Stimulated activated CD4-positive, alpha-beta T cell treated with anti-CD3 and anti-CD28 coated beads, Interleukin-15, amount 100 ng/mL, for 48 hours (primary cell): ENCODE measurements at regions not wholly inside any gene's neighbourhood (a gene's known extent, or its start where the extent isn't known, plus 50 kb on each side); places are given as distances from the start of the nearest gene placed in this dataset.
"Not testable (repeated sequence)": the region's sequence is repeated elsewhere in the genome, so short reads cannot be mapped to it uniquely, and the experiment has no call there.

Experiments
- DNase-seq, 2 donors: peaks; one replicate each; pipeline ENCODE4 v3.0.0-alpha.2; 2020; ENCODE audit warnings: low read depth in 2 of 2

DNA sequence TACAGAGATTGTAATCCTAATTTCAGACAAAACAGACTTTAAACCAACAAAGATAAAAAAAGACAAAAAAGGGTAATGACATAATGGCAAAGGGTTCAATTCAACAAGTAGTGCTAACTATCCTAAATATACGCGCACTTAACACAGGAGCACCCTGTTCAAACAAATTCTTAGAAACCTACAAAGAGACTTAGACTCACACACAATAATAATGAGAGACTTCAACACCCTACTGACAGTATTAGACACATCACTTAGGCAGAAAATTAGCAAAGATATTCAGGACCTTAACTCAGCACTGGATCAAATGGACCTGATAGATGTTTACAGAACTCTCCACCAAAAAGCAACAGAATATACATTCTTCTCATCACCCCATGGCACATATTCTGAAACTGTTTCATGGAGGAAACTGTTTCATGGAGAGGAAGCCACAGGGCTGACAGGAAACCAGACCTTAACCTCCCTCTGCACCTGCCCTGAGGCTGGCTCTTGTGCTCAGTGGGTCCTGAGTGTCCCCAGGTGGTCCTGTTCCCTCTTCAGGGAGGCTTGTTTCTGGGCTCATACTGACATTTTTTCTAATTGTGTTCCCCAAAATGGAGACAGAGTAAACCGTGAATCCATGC lies 54.7 kb downstream of the OR4M2 start:
- not testable (repeated sequence) for DNase-seq

DNA sequence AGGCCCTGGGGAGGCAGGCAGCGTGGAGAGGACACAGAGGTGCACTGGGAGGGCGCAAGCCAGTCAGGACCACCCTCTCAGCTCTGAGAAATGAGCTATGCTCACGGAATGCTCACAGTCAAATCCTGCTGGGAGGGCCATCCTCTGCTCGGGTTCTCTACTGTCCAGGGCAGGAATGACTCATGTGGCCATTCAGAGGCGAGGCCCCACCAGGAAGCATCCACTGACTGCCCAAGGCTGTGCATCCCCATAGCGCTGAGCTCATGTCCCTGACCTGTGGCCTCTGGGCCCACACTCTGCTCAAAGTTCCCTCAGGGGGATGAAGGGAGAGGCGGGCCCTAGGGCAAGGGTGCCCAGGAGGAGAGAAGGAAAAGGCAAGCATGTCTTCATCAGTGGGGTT lies 57.2 kb downstream of the OR4M2 start:
- DNase-seq, result not testable (repeated sequence)

DNA sequence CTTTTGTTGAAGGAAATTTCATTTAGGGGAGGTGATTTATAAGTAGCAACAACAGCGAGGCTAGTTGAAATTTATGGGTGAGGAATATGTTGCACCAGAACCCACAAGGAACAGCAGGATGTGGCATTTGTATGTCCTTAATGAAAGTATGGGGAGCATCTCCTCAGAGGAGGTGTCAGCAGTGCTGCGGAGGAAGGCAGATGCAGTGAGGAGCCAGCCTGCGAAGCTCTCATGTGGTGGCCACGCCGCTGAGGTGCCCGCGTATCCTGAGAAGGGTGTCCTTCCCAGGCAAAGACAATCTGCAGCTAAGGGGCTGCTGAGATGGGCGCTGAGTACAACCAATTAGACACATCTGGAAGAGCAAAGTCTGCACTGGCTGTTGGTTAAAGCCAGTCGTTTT lies 60.8 kb downstream of the OR4M2 start:
- DNase-seq, result not testable (repeated sequence)

DNA sequence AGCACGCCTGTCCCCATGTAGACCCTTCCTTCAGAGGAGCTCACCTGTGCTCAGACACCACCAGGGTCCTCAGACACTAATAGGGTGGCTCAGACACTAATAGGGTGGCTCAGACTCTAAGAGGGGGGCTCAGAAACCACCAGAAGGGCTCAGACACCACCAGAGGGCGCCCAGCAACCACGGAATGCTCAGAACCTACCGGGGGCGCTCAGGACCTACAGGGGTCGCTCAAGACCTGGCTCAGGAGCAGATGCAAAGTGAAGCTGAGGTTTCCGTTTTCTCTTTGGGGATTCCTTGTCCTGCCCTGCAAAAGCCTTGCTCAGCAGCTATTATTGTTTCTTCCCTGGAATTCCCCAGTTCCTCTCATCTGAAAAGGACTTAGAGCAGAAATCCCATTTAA lies 67.8 kb downstream of the OR4M2 start:
- not testable (repeated sequence) for DNase-seq

DNA sequence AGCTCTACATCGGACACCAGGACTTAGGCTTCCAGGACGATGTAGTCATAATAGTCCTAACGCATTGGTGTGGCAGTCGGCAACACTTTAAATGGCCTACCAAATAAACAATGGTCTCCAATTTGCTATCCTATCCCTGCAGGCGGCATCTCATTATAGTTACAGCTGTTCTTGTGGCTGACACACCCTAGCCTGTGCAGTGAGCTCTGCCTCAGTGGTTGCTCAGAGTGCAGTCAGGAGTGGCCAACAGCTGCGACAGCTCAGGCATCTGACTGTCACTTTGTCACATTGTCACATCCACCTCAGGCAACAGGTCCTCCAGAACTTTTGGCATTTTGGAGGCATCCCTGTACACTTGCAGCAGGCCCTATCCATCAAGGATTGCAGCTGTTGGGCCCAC lies 77.9 kb downstream of the OR4M2 start:
- not testable (repeated sequence) for DNase-seq

DNA sequence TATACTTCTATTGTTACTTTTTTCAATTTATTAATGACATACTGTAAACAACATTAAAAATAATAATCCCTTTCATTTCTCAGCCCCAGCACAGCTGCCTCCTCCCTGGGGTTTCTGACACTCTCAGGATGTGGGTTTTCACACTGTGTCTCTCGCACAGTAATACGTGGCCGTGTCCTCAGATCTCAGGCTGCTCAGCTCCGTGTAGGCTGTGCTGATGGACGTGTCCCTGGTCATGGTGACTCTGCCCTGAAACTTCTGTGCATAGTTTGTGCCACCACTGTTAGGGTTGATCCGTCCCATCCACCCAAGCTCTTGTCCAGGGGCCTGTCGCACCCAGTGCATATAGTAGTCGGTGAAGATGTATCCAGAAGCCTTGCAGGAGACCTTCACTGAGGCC lies 80.0 kb downstream of the OR4M2 start:
- not testable (repeated sequence) for DNase-seq

DNA sequence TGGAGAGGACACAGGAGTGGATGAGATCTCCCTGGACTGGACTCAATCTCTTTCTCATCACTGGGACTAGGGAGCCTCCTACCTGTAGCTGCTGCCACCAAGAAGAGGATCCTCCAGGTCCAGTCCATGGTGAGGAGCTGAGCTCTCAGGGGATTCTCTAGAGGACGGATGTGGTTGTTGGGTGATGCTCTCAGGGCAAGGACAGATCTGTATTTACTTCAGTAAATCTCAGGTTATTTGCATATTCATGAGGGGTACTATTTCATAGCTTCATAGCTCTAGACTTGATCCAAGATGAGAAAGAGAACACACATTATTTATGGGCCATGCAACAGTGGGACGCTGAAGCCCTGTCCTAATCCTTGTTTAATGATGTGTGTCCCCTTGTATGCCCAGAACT lies 80.4 kb downstream of the OR4M2 start:
- DNase-seq, result not testable (repeated sequence)

DNA sequence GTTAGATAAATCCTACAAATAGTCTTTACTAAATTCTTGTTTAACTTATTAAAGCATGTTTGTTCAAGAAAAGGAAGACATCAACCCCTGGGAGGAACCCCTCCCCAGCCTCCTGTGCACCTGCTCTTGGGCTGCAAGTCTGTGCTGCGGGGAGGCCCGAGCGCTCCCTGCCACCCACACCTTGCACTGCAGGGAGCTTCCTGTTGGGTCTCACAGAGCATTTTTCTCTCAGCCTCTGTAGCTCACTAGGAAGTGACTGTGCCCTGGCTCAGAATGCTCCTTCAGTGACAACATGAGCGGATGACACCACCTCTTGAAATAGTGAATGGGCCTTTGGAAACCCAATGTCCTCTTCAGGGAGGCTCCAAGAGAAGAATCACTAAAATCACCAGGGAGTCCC lies 81.1 kb downstream of the OR4M2 start:
- DNase-seq, result not testable (repeated sequence)

DNA sequence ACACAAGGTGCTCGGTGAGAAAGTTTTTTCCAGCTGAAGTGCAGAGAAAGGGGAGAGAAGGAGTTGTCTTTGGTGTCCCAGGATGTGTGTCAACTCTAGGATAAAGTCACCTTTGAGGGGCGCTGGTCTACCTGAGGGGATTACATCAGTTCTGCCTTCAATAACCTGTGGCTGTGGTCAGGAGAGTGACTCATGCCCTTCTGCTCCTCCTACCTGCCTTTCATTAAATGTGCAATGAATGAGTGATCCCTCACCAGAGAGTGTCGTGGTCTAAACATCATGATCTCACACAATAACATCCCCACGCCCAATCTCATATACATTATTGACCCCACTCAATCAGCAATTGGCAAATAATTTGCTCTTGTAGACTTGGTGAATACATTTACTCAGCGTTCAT lies 83.4 kb downstream of the OR4M2 start:
- not testable (repeated sequence) for DNase-seq

DNA sequence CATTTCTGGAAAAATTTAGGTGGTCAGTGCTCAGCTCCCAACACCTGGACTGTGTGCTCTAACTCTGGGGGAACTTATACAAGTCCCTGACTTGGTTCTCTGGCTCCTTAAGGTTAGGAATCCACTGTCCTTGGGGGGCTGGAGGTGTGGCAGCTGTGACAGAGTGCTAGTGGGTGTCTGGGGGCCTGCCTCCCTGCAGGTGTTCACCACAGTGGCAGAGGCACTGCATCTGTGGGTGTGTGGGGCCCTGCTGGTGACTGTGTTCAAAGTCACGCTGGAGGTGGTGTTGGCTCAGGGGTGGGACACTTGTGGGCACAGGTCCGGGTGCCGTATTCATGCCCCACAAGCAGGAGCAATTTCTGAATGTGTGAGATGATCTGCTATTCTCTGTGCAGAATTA lies 87.2 kb downstream of the OR4M2 start:
- not testable (repeated sequence) for DNase-seq

DNA sequence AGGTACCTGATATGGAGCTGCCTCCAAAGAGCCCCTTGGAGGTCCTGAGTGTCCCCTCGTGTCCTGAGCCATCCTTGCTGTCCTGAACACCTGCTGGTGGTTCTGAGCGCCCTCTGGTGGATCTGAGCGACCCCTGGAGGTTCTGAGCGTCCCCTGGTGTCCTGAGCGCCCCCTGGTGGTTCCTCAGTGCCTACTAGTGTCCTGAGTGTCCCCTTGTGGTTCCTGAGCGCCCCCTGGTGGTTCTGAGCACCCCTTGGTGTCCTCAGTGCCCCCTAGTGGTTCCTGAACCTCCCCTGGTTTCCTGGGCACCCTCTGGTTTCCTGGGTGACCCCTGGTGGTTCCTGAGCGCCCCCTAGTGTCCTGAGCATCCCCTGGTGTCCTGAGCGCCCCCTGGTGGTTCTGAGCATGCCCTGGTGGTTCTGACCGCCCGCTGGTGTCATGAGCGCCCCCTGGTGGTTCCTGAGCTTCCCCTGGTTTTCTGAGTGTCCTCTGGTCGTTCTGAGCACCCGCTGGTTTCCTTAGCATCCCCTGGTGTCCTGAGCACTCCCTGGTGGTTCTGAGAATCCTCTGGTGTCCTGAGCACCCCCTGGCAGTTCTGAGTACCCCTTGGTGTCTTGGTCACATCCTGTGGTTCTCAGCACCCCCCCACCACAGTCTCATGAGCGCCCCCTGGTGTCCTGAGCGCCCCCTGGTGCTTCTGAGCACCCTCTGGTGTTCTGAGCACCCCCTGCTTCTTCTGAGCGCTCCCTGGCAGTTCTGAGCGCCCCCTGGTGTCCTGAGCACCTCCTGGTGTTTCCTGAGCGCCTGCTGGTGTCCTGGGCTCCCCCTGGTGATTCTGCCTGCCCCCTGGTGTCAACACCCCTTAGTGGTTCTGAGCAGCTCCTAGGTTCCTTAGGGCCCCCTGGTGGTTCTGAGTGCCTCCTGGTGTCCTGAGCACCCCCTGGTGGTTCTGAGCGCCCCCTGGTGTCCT lies 93.0 kb downstream of the OR4M2 start:
- DNase-seq, result not testable (repeated sequence)

DNA sequence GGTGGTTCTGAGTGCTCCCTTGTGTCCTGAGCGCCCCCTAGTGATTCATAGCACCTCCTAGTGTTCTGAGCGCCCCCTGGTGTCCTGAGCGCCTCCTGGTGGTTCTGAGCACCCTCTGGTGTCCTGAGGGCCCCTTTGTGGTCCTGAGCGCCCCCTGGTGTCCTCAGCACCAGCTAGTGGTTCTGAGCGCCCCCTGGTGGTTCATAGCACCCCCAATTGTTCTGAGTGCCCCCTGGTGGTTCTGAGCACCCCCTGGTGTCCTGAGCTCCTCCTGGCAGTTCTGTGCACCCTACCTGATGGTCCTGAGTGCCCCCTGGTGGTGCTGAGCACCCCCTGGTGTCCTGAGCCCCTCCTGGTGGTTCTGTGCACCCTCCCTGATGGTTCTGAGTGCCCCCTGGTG lies 93.8 kb downstream of the OR4M2 start:
- DNase-seq, result not testable (repeated sequence)

DNA sequence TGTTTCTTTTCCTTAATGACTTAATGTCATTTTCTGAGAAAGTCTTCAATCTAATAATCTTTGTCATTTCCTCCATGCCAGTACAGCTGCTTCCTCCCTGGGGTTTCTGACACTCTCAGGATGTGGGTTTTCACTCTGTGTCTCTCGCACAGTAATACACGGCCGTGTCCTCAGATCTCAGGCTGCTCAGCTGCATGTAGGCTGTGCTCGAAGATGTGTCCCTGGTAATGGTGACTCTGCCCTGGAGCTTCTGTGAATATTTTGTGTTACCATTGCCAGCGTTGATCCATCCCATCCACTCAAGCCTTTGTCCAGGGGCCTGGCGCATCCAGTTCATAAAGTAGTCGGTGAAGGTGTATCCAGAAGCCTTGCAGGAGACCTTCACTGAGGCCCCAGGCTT lies 97.6 kb downstream of the OR4M2 start:
- DNase-seq, result not testable (repeated sequence)

DNA sequence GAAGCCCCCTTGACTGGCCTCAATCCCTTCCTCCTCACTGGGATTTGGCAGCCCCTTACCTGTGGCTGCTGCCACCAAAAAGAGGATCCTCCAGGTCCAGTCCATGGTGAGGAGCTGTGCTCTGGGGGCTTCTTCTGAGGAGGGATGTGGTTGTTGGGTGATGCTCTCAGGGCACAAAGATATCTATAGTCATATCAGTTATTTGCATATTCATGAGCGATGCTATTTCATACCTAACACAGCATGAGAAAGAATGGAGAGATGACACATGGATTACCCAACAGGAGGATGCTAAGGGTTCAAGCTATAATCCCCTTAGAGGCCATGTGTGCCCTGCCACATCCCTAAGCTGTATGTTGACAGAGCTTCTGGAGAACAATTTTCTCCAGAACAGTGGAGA lies 98.1 kb downstream of the OR4M2 start:
- not testable (repeated sequence) for DNase-seq

DNA sequence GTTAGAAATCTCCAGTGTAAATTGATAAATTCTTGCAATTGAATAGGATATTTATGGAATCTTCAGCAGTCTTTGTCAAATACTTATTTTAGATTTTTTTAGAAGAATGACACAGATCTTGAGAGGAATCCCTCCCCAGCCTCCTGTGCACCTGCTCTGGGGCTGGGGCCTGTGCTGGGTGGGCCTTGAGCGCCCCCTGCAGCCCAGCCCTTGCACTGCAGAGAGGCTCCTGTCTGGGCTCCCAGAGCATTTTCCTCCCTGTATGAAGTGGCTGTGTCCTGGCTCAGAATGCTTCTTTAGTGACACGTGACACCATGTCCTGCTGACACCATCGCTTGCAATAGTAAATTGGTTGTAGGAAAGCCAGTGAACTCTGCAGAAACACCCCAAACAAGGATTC lies 98.7 kb downstream of the OR4M2 start:
- not testable (repeated sequence) for DNase-seq

DNA sequence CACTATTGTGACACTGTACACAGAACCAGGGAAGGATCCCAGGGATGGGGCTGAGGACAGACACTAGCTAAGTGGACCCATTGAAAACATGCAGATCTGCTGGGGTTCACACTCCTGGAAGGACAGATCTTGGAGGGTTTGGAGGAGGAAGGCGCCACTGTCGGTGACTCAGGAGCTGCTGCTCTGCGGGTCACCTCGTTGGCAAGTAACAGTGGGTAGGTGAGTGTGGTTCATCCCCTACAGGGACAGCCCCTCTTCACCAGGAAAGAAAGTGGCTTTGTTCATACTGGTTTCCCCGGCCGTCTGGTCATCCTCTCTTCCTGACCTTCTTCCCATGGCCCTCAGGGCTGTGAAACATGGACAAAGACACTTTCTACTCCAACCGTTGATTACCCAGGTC lies 100.3 kb downstream of the OR4M2 start:
- DNase-seq, result not testable (repeated sequence)

DNA sequence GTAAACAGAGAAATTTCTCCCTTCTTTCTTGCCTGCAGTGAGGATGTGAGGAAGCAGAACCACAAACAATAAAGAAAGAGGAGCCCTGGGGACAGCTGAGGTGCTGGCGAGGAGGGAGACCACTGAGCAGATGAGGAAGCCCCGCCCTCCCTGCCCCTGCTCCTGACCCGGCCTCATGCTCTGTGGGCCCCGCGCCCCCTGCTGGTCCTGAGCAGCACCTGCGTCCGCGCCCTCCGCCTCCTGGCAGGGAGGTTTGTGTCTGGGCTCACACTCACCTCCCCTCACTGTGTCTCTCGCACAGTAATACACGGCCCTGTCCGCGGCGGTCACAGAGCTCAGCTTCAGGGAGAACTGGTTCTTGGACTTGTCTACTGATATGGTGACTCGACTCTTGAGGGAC lies 104.4 kb downstream of the OR4M2 start:
- DNase-seq, result not testable (repeated sequence)

DNA sequence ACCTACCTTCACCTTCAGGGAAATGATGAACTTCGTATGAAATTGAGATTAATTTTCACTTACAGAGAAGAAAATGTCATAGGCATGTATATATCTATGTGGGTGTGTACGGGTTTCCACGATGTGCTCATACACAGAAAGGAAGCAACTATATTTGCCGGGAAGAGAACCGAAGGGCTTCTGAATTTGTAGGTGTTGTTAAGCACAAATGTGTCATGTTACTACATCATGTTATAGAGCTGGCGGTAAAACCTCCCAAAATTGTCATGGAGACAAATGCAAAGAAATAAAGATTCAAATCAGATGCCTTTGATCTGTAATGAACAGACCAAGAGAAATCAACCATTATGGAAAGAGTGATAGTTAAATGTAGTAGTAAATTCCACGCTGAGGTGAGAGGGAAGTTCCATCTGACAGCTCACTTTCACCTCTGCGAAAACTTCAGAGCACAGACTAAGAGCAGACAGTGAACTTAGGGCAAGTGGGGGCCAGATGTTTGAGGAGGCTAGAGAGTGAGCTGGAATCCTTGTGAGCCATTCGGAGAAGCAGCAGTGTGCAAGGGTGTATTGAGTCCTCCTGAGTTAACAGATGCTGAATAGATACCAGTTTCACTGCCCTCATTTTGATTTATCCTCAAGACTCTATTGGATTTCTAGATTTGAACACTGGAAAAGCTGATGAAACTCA lies 106.7 kb downstream of the OR4M2 start:
- DNase-seq, result not testable (repeated sequence)

DNA sequence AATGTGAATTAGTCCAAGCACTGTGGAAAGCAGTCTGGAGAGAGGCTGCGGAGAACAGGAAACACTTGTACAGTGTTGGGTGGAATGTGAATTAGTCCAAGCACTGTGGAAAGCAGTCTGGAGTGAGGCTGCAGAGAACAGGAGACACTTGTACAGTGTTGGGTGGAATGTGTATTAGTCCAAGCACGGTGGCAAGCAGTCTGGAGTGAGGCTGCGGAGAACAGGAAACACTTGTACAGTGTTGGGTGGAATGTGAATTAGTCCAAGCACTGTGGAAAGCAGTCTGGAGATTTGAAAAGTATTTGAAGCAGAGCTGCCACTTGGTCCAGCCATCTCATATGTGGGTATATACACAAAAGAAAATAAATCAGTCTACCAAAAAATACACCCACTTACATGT lies 111.5 kb downstream of the OR4M2 start:
- not testable (repeated sequence) for DNase-seq

DNA sequence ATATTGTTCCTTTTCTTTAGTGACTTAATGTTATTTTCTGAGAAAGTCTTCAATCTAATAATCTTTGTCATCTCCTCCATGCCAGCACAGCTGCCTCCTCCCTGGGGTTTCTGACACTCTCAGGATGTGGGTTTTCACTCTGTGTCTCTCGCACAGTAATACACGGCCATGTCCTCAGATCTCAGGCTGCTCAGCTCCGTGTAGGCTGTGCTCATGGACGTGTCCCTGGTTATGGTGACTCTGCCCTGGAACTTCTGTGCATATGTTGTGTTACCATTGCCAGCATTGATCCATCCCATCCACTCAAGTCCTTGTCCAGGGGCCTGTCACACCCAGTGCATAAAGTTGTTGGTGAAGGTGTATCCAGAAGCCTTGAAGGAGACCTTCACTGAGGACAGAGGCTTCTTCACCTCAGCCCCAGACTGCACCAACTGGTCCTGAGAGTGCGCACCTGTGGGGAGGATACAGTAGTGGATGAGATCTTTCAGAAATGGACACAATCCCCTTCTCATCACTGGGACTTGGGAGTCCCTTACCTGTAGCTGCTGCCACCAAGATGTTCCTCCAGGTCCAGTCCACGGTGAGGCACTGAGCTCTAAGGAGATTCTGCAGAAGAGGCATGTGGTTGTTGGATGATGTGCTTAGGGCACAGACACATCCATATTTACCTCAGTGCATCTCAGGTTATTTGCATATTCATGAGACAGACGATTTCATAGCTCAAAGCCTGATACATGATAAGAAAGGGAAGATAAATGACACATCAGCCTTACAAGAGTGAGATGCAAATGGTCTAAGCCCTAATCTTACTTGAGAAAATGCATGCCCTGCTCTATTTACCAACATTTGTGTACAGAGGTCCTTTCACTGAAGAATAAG lies 114.7 kb downstream of the OR4M2 start:
- DNase-seq, result not testable (repeated sequence)

DNA sequence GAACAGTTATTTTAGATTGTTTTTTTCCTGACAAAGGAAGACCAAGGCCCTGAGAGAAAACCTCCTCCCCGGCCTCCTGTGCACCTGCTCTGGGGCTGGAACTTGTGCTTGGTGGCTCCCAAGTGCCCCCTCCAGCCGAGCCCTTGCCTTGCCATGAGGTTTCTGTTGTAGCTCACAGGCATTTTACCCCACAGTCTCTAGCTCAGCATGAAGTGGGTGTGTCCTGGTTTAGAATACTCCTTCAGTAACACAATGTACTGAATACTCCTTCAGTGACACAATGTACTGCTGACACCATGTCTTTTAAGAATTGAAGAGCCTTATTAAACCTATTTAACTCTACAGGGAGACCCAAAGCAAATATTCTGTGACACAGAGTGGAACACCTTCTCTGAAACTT lies 116.1 kb downstream of the OR4M2 start:
- not testable (repeated sequence) for DNase-seq
